ENCODE measurements at regions not wholly inside any gene's neighbourhood (a gene's known extent, or its start where the extent isn't known, plus 50 kb on each side); places are given as distances from the start of the nearest gene placed in this dataset.

DNA sequence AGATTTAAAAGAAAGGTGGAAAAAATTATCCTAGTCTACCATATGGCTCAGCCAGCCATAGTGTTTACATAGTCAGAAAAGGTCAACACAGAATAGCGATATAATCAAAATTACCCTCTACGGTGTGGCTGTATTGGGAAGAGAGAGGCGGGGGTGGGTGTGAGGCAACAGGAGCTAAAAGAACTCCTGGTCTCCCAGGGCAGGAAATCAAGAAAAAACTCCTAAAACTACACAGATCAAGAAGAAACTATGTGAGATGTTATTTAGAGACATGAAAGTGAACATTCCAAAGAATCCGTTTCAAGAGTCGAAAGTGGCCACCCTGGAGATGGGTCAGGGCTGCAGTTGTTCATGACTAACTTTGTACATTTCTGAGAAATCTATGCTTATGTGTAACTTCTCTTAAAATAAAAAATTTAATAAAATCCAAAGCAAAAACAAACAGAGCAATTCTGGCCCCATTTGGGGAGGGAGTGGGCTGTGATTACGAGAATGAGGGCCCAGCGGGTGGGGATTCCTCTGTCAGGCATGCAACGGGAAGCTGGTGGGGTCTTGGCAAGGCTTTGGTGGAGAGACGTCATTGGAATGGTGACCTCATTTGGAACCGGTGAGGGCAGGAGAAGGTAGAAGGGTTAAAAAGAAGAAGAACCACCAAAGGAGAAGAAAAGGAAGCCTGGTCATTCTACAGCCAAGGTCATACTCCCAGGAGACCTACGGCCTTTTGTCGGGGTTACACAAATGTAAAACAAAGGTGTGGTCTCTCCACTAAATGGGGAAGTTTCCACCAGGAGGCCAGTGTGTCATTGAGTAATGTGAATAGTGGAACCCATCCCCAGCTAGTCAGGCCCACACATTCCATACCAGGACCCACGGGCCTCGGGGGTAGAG is 71.2 kb upstream of the DUSP5 start:
- TF ChIP-seq ZNF335 (tag by site-specific recombination; conservative IDR thresholded peaks at IDR 0.05) (peak; percentile 47), ZNF354C (tag by site-specific recombination; IDR thresholded peaks at IDR 0.05; ENCODE audit: borderline replicate concordance, low read depth) (no peak), ZFHX2 (tag by site-specific recombination; conservative IDR thresholded peaks at IDR 0.05) (peak; percentile 50; the same call in 1 of the 2 replicates), EGR2 (tag by site-specific recombination; IDR thresholded peaks at IDR 0.05; ENCODE audit: low read depth) (peak; percentile 65)
- TF ChIP-seq, protein P1, sequence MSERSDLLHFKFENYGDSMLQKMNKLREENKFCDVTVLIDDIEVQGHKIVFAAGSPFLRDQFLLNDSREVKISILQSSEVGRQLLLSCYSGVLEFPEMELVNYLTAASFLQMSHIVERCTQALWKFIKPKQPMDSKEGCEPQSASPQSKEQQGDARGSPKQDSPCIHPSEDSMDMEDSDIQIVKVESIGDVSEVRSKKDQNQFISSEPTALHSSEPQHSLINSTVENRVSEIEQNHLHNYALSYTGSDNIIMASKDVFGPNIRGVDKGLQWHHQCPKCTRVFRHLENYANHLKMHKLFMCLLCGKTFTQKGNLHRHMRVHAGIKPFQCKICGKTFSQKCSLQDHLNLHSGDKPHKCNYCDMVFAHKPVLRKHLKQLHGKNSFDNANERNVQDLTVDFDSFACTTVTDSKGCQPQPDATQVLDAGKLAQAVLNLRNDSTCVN (tag by site-specific recombination; optimal IDR thresholded peaks at IDR 0.05): no peak
- TF ChIP-seq, protein P2, sequence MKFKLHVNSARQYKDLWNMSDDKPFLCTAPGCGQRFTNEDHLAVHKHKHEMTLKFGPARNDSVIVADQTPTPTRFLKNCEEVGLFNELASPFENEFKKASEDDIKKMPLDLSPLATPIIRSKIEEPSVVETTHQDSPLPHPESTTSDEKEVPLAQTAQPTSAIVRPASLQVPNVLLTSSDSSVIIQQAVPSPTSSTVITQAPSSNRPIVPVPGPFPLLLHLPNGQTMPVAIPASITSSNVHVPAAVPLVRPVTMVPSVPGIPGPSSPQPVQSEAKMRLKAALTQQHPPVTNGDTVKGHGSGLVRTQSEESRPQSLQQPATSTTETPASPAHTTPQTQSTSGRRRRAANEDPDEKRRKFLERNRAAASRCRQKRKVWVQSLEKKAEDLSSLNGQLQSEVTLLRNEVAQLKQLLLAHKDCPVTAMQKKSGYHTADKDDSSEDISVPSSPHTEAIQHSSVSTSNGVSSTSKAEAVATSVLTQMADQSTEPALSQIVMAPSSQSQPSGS (tag by site-specific recombination; IDR thresholded peaks at IDR 0.05; ENCODE audit: low read depth): peak; percentile 40; the same call in 1 of the 2 replicates
- Histone ChIP-seq H3K9me3 (ENCODE audit: control insufficient read depth, insufficient read depth, low read depth, low read length) (no peaks in the 10 kb centered on the region), H3K4me1 (ENCODE audit: control insufficient read depth, insufficient read depth, low read length) (peaks cover 3% of the 10 kb centered on the region), H3K27ac (ENCODE audit: extremely low read depth, low read depth, low read length) (no peak overlapping the region), H3K36me3 (ENCODE audit: control insufficient read depth in 2 of 2, insufficient read depth in 1 of 2, low read length in 2 of 2) (no peaks in the 10 kb centered on the region), H3K4me3 (ENCODE audit: low read depth, low read length) (no peak overlapping the region)
- POLR2A ChIA-PET: no interaction called here
- CTCF ChIA-PET: interaction anchor here (0.6 kb wide), 1 partner anchor 92 kb away, joined by 3 read pairs; no protein-coding TSS in a partner anchor

DNA sequence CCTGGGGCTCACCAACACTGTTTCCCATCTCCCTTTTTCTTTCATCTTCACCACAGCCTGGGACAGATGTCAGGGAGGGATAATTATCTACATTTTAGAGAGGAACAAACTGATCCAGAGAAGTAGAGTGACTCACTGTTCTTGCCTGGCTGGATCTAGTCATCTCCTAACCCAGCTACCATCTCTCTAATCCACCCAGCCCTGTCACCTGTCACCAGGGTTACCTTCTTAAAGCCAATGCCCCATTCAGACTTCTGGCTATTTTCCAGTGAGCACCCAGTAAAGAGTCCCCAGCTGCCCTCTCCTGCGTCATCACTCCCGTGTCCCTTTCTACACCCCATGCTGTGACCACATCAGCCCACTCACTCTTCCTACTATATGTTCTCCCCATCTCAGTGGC is 68.4 kb upstream of the DUSP5 start:
- TF ChIP-seq ZNF621 (tag by site-specific recombination; IDR thresholded peaks at IDR 0.05): no peak
- TF ChIP-seq ZFHX2 (tag by site-specific recombination; conservative IDR thresholded peaks at IDR 0.05): peak; percentile 40; the same call in 1 of the 2 replicates
- TF ChIP-seq YY1 (tag by site-specific recombination; IDR thresholded peaks at IDR 0.05): no peak
- no peak overlapping the region for H3K4me3 ChIP-seq (ENCODE audit: low read depth, low read length)
- POLR2A ChIA-PET: no interaction called here
- CTCF ChIA-PET: interaction anchor here (1.4 kb wide), 1 partner anchor 69 kb away, joined by 3 read pairs; no protein-coding TSS in a partner anchor
- H3K9me3 ChIP-seq (ENCODE audit: control insufficient read depth, insufficient read depth, low read depth, low read length): no peaks in the 10 kb centered on the region
- no peak overlapping the region for H3K27ac ChIP-seq (ENCODE audit: extremely low read depth, low read depth, low read length)
- no peaks in the 10 kb centered on the region for H3K36me3 ChIP-seq (ENCODE audit: control insufficient read depth in 2 of 2, insufficient read depth in 1 of 2, low read length in 2 of 2)
- peaks cover 3% of the 10 kb centered on the region for H3K4me1 ChIP-seq (ENCODE audit: control insufficient read depth, insufficient read depth, low read length)

DNA sequence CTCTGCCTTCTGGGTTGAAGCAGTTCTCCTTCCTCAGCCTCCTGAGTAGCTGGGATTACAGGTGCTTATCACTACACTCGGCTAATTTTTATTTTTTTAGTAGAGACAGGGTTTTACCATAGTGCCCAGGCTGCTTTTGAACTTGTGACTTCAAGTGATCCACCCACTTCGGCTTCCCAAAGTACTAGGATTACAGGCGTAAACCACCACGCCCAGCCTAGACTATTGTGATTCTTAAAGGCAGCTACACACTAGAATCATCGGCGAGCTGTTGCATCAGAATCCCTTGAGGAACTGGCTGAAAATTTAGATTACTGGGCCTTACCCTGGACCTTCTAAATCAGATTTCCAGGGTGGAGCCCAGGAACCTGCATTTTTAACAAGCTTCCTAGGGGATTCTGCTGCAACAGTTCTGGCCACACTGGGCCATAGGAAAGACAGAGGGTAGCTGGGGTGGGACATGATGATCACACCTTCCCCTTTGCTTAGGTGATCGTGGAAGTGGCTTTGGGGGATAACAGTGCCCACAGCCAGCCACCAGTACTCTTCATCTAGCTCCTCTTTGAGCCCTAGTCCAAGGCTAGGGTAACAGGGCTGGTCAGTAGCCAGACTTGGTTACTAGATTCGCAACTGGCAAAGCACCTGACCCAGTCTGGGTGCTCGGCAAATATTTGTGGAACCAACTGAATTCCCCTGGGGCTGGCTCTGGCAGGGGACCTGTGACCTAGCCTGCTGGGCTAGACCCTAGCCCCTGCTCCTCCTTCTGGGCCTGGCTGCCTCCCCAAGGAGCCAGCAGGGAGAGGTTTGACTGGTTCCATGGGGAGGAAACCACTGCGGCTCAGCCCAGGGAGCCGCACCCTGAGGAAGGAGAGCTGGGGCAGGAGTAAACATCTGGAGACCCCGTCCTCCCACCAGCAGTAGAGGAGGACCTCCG is 67.1 kb upstream of the DUSP5 start:
- no peaks in the 10 kb centered on the region for H3K9me3 ChIP-seq (ENCODE audit: control insufficient read depth, insufficient read depth, low read depth, low read length)
- no peaks in the 10 kb centered on the region for H3K36me3 ChIP-seq (ENCODE audit: control insufficient read depth in 2 of 2, insufficient read depth in 1 of 2, low read length in 2 of 2)
- no peak for TF ChIP-seq ZNF19 (tag by site-specific recombination; IDR thresholded peaks at IDR 0.05; ENCODE audit: low read depth)
- peak; percentile 89 for TF ChIP-seq KLF1 (tag by site-specific recombination; IDR thresholded peaks at IDR 0.05)
- TF ChIP-seq ZBTB20 (tag by site-specific recombination; IDR thresholded peaks at IDR 0.05): peak; percentile 51; the same call in 1 of the 2 replicates
- ChIA-PET POLR2A (interaction anchor here (0.5 to 0.6 kb wide), 2 partner anchors 12 to 216 kb away, joined by 3 to 4 read pairs; no protein-coding TSS in a partner anchor), CTCF (interaction anchor here (0.5 to 1.4 kb wide), 4 partner anchors 9 to 387 kb away, joined by 3 to 4 read pairs (median 3); no protein-coding TSS in a partner anchor)
- peaks cover 3% of the 10 kb centered on the region for H3K4me1 ChIP-seq (ENCODE audit: control insufficient read depth, insufficient read depth, low read length)
- no peak overlapping the region for H3K4me3 ChIP-seq (ENCODE audit: low read depth, low read length)
- no peak overlapping the region for H3K27ac ChIP-seq (ENCODE audit: extremely low read depth, low read depth, low read length)
